ENCODE measurements at regions not wholly inside any gene's neighbourhood (a gene's known extent, or its start where the extent isn't known, plus 50 kb on each side); places are given as distances from the start of the nearest gene placed in this dataset.

GRCh38 chr10:130817674-130818073, 493.8 kb downstream of the TCERG1L start:
- Mint-ChIP-seq H3K4me3 (no peak overlapping the region), H3K4me1 (peaks cover 3% of the 10 kb centered on the region), H3K27me3 (ENCODE audit: low read depth) (no peaks in the 10 kb centered on the region), H3K36me3 (ENCODE audit: low read depth) (no peaks in the 10 kb centered on the region), H3K27ac (ENCODE audit: unreplicated experiment) (no peak overlapping the region), H3K9me3 (peaks cover 3% of the 10 kb centered on the region)
- DNase-seq (ENCODE audit: low read depth, low spot score), result no peak
- TF ChIP-seq, protein P1, sequence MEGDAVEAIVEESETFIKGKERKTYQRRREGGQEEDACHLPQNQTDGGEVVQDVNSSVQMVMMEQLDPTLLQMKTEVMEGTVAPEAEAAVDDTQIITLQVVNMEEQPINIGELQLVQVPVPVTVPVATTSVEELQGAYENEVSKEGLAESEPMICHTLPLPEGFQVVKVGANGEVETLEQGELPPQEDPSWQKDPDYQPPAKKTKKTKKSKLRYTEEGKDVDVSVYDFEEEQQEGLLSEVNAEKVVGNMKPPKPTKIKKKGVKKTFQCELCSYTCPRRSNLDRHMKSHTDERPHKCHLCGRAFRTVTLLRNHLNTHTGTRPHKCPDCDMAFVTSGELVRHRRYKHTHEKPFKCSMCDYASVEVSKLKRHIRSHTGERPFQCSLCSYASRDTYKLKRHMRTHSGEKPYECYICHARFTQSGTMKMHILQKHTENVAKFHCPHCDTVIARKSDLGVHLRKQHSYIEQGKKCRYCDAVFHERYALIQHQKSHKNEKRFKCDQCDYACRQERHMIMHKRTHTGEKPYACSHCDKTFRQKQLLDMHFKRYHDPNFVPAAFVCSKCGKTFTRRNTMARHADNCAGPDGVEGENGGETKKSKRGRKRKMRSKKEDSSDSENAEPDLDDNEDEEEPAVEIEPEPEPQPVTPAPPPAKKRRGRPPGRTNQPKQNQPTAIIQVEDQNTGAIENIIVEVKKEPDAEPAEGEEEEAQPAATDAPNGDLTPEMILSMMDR (conservative IDR thresholded peaks at IDR 0.05), result no peak

DNA sequence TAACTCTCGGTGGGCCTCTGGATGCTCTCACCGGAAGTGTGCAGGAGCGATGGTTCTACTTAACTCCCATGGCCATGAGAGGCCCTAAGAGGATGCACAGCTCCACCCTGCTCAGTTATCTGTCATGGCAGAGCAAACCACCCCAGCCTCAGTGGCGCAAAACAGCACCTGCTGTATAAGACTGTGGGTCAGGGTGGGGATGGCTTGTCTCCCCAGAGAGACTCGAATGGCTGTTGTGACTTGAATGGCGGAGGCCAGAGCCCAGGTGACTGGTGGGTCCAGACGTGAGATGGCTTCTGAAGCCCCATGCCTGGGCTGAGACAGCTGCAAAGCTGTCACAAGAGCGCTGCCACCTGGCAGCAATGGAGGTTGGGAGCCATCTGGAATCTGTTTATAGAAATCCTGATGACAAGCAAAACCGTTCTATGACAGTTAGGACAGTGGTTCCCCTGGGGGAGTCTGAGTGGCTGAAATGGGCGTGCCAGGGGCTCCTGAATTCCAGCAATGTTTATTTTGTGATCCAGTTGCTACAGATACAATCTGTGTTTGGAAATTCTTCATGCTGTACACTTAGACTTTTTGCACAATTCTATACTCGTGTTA, 490.5 kb downstream of the TCERG1L start:
- H3K4me3 Mint-ChIP-seq, result no peak overlapping the region
- H3K27ac Mint-ChIP-seq (ENCODE audit: unreplicated experiment), result no peak overlapping the region
- DNase-seq (ENCODE audit: low read depth, low spot score), result no peak
- H3K27me3 Mint-ChIP-seq (ENCODE audit: low read depth), result no peaks in the 10 kb centered on the region
- peaks cover 3% of the 10 kb centered on the region for H3K4me1 Mint-ChIP-seq
- peaks cover 4% of the 10 kb centered on the region for H3K36me3 Mint-ChIP-seq (ENCODE audit: low read depth)
- H3K9me3 Mint-ChIP-seq, result peaks cover 10% of the 10 kb centered on the region
- TF ChIP-seq, protein P1 (conservative IDR thresholded peaks at IDR 0.05), result no peak

DNA sequence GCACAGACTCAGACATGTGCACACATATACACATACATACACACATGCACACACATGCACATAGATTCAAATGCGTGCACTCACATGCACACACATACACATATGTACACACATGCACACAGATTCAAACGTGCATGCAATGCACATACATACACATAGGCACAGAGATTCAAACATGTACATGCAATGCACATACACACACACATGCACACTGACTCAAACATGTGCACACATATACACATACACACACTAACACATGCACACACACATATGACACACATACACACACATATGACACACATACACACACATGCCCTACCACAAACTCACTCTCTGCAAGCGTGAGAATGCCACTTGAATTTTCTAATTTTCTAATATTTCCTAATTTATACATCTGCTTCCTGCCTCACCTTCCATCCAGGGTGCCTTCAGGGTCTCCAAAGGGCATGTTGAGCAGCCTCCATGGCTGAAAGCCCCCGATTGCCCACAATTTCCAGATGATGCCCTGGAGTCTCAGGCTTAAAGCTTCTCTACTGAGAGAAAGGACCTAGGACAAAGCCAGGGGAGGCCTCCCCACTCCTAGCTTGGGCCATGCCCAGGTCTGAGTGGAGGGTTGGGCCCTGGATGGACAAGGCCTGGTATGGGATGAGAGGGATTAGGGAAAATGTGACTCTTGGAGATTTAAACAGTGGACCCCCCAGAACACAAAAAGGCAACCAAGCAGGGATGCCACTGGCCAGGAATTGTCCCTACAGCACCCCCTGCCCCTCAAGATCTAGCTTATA, 487.1 kb downstream of the TCERG1L start:
- Mint-ChIP-seq H3K4me3 (no peak overlapping the region), H3K9me3 (peaks cover 10% of the 10 kb centered on the region), H3K27ac (ENCODE audit: unreplicated experiment) (no peak overlapping the region), H3K27me3 (ENCODE audit: low read depth) (peaks cover 10% of the 10 kb centered on the region), H3K4me1 (no peaks in the 10 kb centered on the region), H3K36me3 (ENCODE audit: low read depth) (peaks cover 4% of the 10 kb centered on the region)
- no peak for DNase-seq (ENCODE audit: low read depth, low spot score)
- TF ChIP-seq, protein P1 (conservative IDR thresholded peaks at IDR 0.05), result no peak

GRCh38 chr10:130833596-130833995, 477.9 kb downstream of the TCERG1L start:
- H3K4me1 Mint-ChIP-seq, result no peaks in the 10 kb centered on the region
- H3K36me3 Mint-ChIP-seq (ENCODE audit: low read depth), result no peaks in the 10 kb centered on the region
- H3K27me3 Mint-ChIP-seq (ENCODE audit: low read depth), result peaks cover 17% of the 10 kb centered on the region
- TF ChIP-seq, protein P1 (conservative IDR thresholded peaks at IDR 0.05), result no peak
- no peak overlapping the region for H3K27ac Mint-ChIP-seq (ENCODE audit: unreplicated experiment)
- no peak overlapping the region for H3K4me3 Mint-ChIP-seq
- DNase-seq (ENCODE audit: low read depth, low spot score), result no peak
- no peaks in the 10 kb centered on the region for H3K9me3 Mint-ChIP-seq

GRCh38 chr10:130834170-130834569, 477.4 kb downstream of the TCERG1L start:
- H3K27ac Mint-ChIP-seq (ENCODE audit: unreplicated experiment), result no peak overlapping the region
- TF ChIP-seq, protein P1 (conservative IDR thresholded peaks at IDR 0.05), result no peak
- H3K27me3 Mint-ChIP-seq (ENCODE audit: low read depth), result peaks cover 12% of the 10 kb centered on the region
- no peaks in the 10 kb centered on the region for H3K9me3 Mint-ChIP-seq
- no peak for DNase-seq (ENCODE audit: low read depth, low spot score)
- no peak overlapping the region for H3K4me3 Mint-ChIP-seq
- no peaks in the 10 kb centered on the region for H3K4me1 Mint-ChIP-seq
- no peaks in the 10 kb centered on the region for H3K36me3 Mint-ChIP-seq (ENCODE audit: low read depth)

All from neural crest cell (in vitro differentiated cells).